T-helper 9 cell (primary cell): ENCODE measurements at regions not wholly inside any gene's neighbourhood (a gene's known extent, or its start where the extent isn't known, plus 50 kb on each side); places are given as distances from the start of the nearest gene placed in this dataset.

Experiments used
- DNase-seq: peaks from one replicate; pipeline ENCODE4 v3.0.0-alpha.2; 2020

GRCh38 chr19:27777242-27777641 is 1435.7 kb downstream of the UQCRFS1 start:
- DNase-seq, result no peak

GRCh38 chr19:27776524-27776923 is 1436.4 kb downstream of the UQCRFS1 start:
- DNase-seq, result no peak

- no peak for DNase-seq
Measured at GRCh38 chr19:27776020-27776419, 1436.9 kb downstream of the UQCRFS1 start.

DNA sequence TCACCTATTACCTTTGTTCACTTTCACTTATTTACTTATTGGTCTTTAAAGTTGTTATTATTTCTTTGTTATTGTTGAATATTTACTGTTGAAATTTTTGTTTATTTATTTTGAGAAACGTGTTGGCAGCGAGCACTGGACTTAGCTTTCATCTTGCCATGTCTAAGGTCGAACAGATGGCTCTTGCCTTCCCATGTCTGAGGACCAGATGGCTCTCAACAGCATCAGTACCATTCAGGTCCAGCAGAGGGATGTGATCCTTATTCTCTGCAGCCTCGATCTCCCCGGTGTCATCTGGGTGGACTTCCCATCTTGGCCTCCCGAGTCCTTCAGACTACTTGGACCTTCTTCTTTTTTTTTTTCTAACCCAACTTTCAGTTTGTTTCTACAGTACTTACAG is 1437.6 kb downstream of the UQCRFS1 start:
- DNase-seq, result no peak

GRCh38 chr19:27774827-27775226 is 1438.1 kb downstream of the UQCRFS1 start:
- no peak for DNase-seq

DNA sequence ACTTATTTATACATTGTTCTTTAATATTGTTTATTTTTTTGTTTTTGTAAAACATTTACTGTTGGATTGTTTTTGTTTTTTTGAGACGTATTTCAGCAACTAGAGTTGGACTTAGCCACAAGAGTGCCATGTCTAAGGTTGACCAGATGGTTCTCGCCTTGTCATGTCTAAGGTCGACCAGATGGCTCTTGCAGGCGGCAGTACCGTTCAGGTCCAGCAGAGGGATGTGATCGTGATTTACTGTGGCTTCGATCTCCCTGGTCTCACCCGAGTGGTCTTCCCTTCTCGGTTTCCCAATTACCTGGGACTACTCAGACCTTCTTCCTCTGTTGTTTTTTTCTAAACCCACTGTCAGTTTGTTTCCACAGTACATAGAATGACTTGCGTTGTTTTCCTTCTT is 1438.6 kb downstream of the UQCRFS1 start:
- DNase-seq, result no peak

- no peak for DNase-seq
Measured at GRCh38 chr19:27773318-27774094, 1439.4 kb downstream of the UQCRFS1 start.

DNA sequence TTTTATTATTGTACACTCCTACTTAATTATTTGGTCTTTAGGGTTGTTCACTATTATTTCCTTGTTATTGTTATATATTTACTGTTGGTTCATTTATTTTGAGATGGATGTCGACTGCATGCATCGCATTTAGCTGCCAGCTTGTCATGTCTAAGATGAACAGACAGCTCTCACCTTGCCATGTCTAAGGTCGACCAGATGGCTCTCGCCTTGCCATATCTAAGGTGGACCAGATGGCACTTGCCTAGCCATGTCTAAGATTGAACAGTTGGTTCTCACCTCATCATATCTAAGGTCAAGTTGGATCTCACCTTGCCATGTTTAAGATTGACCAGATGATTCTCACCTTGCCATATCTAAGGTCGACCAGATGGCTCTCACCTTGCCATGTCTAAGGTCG is 1440.9 kb downstream of the UQCRFS1 start:
- no peak for DNase-seq

GRCh38 chr19:27770095-27770494 is 1442.9 kb downstream of the UQCRFS1 start:
- no peak for DNase-seq

GRCh38 chr19:27767234-27767633 is 1445.7 kb downstream of the UQCRFS1 start:
- DNase-seq, result no peak

DNA sequence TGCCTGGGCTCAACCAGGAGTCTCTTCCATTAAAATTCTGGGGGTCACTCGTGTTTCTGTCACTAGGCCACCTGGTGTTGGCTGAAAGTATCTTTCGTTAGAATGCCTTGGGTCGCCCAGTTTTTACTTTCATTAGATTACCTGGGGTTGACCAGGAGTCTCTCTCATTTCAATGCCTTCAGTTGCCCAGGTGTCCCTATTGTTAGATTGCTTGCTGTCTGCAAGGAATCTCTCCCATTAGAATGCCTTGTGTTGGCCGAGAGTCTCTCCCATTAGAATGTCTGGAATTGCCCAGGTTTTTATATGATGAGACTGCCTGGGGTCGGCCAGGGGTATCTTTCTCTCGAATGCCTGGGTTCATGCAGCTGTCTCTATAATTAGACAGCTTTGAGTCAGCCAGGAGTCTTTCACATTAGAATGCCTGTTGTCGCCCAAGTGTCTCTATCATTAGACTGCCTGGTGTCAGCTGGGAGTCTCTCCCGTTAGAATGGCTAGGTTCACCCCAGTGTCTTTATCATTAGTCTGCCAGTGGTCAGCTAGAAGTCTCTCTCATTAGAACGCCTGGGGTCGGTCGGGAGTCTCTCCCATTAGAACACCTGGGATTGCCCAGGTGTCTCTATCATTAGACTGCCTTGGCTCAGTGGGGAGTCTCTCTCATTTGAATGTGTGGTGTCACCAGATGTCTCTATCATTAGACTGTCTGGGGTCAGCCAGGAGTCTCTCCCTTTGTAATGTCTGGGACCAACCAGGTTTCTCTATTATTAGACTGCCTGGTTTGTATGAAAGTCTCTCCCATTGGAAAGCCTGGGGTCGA is 1446.8 kb downstream of the UQCRFS1 start:
- no peak for DNase-seq

GRCh38 chr19:27765397-27765796 is 1447.6 kb downstream of the UQCRFS1 start:
- DNase-seq, result no peak

GRCh38 chr19:27764186-27764804 is 1448.7 kb downstream of the UQCRFS1 start:
- DNase-seq, result no peak

- DNase-seq, result no peak
Measured at GRCh38 chr19:27762933-27763332, 1450.0 kb downstream of the UQCRFS1 start.

DNA sequence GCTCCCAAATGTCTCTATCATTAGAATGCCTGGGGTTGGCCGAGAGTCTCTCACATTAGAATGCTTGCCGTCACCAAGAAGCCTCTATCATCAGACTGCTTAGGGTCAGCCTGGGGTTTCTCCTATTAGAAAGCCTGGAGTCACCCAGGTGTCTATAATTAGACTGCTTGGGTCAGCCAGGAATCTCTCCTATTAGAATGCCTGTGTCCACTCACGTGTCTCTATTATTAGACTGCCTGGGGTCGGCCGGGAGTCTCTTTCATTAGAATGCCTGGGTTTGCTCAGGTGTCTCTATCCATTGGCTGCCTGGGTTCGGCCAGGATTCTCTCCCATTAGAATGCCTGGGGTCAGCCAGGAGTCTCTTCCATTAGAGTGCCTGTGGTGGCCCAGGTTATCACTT is 1453.1 kb downstream of the UQCRFS1 start:
- no peak for DNase-seq

DNA sequence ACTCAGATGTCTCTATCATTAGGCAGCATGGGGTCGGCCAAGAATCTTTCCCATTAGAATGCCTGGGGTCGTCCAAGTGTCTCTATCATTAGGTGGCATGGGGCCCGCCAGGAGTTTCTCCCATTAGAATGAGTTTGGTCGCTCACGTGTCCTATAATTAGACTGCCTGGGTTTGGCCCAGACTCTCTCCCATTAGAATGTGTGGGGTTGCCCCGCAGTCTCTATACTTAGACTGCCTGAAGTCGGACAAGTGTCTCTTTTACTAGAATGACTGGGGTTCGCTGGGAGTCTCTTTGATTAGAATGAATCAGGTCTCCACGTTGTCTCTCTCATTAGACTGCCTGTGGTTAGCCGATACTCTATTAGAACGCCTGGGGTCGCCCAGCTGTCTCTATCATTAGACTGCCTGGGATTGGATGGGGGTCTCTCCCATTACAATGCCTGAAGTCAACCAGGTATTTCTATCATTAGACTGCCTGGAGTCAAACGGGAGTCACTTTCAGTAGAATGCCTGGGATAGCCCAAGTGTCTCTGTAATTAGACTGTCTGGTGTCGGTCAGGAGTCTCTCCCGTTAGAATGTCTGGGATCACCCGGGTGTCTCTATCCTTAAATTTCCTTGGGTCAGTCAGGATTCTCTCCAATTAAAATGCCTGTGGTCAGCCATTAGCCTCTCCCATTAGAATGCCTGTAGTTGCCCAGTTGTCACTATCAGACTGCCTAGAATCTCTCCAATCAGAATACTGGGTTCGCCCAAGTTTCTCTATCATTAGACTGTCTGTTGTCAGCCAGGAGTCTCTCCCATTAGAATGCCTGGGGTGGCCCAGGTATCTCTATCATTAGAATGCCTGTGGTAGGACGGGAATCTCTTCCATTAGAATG is 1454.1 kb downstream of the UQCRFS1 start:
- DNase-seq, result no peak

DNA sequence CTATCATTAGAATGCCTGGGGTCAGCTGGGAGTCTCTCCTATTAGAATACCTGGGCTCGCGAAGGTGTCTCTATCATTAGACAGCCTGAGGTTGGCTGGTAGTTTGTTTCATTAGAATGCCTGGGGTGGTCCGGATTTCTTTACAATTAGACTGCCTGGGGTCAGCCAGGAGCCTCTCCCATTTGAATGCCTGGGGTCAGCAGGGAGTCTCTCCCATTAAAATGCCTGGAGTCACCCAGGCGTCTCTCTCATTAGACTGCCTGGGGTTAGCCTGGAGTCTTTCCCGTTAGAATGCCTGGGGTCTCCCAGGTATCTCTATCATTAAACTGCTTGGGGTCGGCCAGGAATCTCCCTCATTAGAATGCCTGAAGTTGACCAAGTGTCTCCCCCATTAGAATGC is 1458.3 kb downstream of the UQCRFS1 start:
- no peak for DNase-seq

- no peak for DNase-seq
Measured at GRCh38 chr19:27753622-27754021, 1459.3 kb downstream of the UQCRFS1 start.

DNA sequence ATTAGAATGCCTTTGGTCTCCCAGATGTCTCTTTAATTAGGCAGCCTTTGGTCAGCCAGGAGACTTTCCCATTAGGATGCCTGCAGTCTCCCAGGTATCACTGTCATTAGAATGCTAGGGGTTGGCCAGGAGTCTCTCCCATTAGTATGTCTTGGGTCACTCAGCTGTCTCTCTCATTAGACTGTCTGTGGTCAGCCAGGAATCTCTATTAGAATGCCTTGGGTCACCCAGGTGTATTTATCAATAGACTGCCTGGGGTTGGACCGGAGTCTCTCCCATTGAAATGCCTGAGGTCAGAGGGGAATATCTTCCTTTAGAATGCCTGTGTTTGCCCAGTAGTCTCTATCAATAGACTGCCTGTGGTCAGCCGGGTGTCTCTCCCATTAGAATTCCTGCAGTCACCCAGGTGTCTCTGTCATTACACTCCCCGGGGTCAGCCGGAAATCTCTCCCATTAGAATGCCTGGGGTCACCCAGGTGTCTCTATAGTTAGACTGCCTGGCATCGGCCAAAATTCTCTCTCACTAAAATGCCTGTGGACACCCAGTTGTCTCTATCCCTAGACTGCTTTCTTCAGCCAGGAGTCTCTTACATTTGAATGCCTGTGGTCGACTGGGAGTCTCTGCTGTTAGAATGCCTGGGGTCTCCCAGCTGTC is 1460.3 kb downstream of the UQCRFS1 start:
- DNase-seq, result no peak

- DNase-seq, result no peak
Measured at GRCh38 chr19:27751044-27751391, 1461.9 kb downstream of the UQCRFS1 start.

DNA sequence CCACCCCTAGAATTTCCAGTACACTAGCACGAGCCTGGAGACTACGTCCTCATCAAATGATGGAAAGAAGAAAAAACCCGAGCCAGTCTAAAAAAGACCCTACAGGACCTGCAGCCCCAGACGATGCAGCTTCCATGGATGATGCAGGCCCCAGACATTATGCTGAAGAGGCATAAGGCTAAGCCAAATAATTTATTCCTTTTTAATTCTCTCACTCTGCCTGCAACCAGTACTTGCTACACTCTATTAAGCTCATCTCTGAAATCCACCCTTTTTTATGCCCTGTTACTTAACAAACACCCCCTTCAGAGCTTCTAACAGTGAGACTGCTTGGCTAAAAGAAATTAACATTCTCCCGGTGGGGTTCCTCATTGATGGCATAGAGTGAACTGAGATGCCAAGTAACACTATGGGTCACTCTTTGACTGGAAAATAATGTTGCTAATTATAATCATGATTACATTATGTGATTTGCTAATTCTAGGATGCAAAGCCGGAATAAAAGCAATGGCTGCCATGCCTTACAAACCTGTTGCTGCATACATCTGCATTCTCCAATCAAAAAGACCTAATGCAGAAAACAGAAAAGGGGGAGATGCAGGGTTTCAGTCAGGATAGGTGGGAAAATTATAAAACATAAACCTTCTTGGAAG is 1462.4 kb downstream of the UQCRFS1 start:
- DNase-seq, result no peak
